H1 (cell line): ENCODE measurements at regions not wholly inside any gene's neighbourhood (a gene's known extent, or its start where the extent isn't known, plus 50 kb on each side); places are given as distances from the start of the nearest gene placed in this dataset.
A peak's percentile ranks its signal among the peaks of the same experiment; 100 is the strongest.

Experiments used
- CTCF ChIA-PET: fragments of 300-600 bp; sonication (Branson Sonifier 250); formaldehyde crosslinking; loops from one replicate; lab custom pipeline; 2021; ENCODE audit not compliant: partially characterized antibody; lab: Charles Lee
- POLR2A ChIA-PET: fragments of 300-600 bp; sonication (Branson Sonifier 250); formaldehyde crosslinking; loops from one replicate; lab custom pipeline; 2021; ENCODE audit warnings: inconsistent platforms; ENCODE audit not compliant: partially characterized antibody; lab: Charles Lee
- DNase-seq, 2 experiments: peaks; one replicate each; pipeline versions ENCODE4 v3.0.0 to v3.0.0-alpha.2; 2010 to 2022; ENCODE audit warnings: low spot score in 2 of 2, low read depth in 1 of 2, mixed read lengths in 1 of 2
- FAIRE-seq: peaks from 2 replicates; lab custom pipeline; 2011; peaks lifted over from hg19 to GRCh38; lab: Jason Lieb, UNC
- H2AFZ ChIP-seq: 2 replicates; pipeline ENCODE4 v1.8.1; 2012; ENCODE audit warnings: low read length, inconsistent platforms
- H2AK5ac ChIP-seq: 2 replicates; pipeline ENCODE4 v1.6.1; 2013; ENCODE audit warnings: low read depth, low read length
- H2BK120ac ChIP-seq: replicated peaks from 2 replicates; pipeline ENCODE3; 2013; ENCODE audit warnings: low read depth, low read length, inconsistent platforms
- H2BK12ac ChIP-seq: 2 replicates; pipeline ENCODE4 v1.6.1; 2013; ENCODE audit warnings: low read depth, low read length
- H2BK15ac ChIP-seq: 2 replicates; pipeline ENCODE4 v1.6.1; 2013; ENCODE audit warnings: low read length
- H2BK20ac ChIP-seq: 2 replicates; pipeline ENCODE4 v1.6.1; 2013; ENCODE audit warnings: low read length
- H2BK5ac ChIP-seq: 2 replicates; pipeline ENCODE4 v1.6.1; 2013; ENCODE audit warnings: low read depth, low read length
- H3K14ac ChIP-seq: 2 replicates; pipeline ENCODE4 v1.6.1; 2013; ENCODE audit warnings: inconsistent platforms; ENCODE audit not compliant: insufficient read length
- H3K18ac ChIP-seq: 2 replicates; pipeline ENCODE4 v1.6.1; 2013; ENCODE audit warnings: low read length; ENCODE audit errors: extremely low read depth
- H3K23ac ChIP-seq: 2 replicates; pipeline ENCODE4 v1.6.1; 2013; ENCODE audit warnings: inconsistent platforms; ENCODE audit not compliant: insufficient read length
- H3K23me2 ChIP-seq: 2 replicates; pipeline ENCODE4 v1.6.1; 2013; ENCODE audit warnings: low read depth, low read length
- H3K27ac ChIP-seq: 2 replicates; pipeline ENCODE4 v1.6.1; 2011; ENCODE audit warnings: low read depth, low read length, inconsistent platforms
- H3K27me3 ChIP-seq, 4 experiments: replicated peaks in 1 of 4; 1 replicate in 1 of 4; 2 replicates in 3 of 4; pipeline versions ENCODE4 v1.6.1 to v1.8.1; 2011 to 2013; ENCODE audit warnings: low read length in 3 of 4, mild to moderate bottlenecking in 3 of 4, inconsistent platforms in 2 of 4, mixed read lengths in 2 of 4, moderate library complexity in 1 of 4; ENCODE audit not compliant: control insufficient read depth in 3 of 4, insufficient read depth in 3 of 4; ENCODE audit errors: extremely low read depth in 1 of 4
- H3K36me3 ChIP-seq, 4 experiments: 2 replicates each; pipeline versions ENCODE4 v1.6.1 to v1.8.1; 2011 to 2013; ENCODE audit warnings: mild to moderate bottlenecking in 4 of 4, low read length in 3 of 4, moderate library complexity in 2 of 4, control low read depth in 1 of 4, inconsistent platforms in 1 of 4; ENCODE audit not compliant: insufficient read depth in 4 of 4, control insufficient read depth in 2 of 4
- H3K4ac ChIP-seq: replicated peaks from 2 replicates; pipeline ENCODE3; 2013; ENCODE audit warnings: low read length, low read depth, mixed read lengths, inconsistent platforms; ENCODE audit not compliant: insufficient read length
- H3K4me1 ChIP-seq, 4 experiments: replicated peaks in 1 of 4; 1 replicate in 1 of 4; 2 replicates in 3 of 4; pipeline versions ENCODE4 v1.6.1 to v1.8.1; 2011 to 2013; ENCODE audit warnings: low read length in 3 of 4, inconsistent platforms in 2 of 4, mixed read lengths in 1 of 4; ENCODE audit not compliant: insufficient read depth in 4 of 4, control insufficient read depth in 3 of 4
- H3K4me2 ChIP-seq, 2 experiments: 2 replicates each; pipeline versions ENCODE4 v1.6.1 to v1.8.1; 2011 to 2013; ENCODE audit warnings: low read depth in 2 of 2, low read length in 2 of 2, control low read depth in 1 of 2, inconsistent platforms in 1 of 2, mild to moderate bottlenecking in 1 of 2; ENCODE audit not compliant: insufficient read depth in 1 of 2
- H3K4me3 ChIP-seq, 4 experiments: fragments of 200-600, 300-600 bp in 1 of 4; sonication (generic), shearing (Covaris generic), sonication (Bioruptor Twin) in 1 of 4; 2 replicates each; pipeline versions ENCODE4 v1.5.1 to v1.8.1; 2011 to 2016; ENCODE audit warnings: low read length in 4 of 4, low read depth in 3 of 4, control low read depth in 2 of 4, inconsistent platforms in 2 of 4, mild to moderate bottlenecking in 2 of 4, mixed read lengths in 1 of 4, moderate library complexity in 1 of 4; ENCODE audit not compliant: insufficient read depth in 2 of 4; ENCODE audit errors: extremely low read depth in 1 of 4
- H3K56ac ChIP-seq: replicated peaks from 2 replicates; pipeline ENCODE3; 2013; ENCODE audit warnings: low read depth, mild to moderate bottlenecking, mixed read lengths, low read length, inconsistent platforms; ENCODE audit not compliant: insufficient read length
- H3K79me1 ChIP-seq: 2 replicates; pipeline ENCODE4 v1.6.1; 2013; ENCODE audit warnings: low read depth, low read length, control low read depth
- H3K79me2 ChIP-seq, 2 experiments: 2 replicates each; pipeline versions ENCODE4 v1.6.1 to v1.8.1; 2012 to 2013; ENCODE audit warnings: low read length in 2 of 2, mild to moderate bottlenecking in 2 of 2, inconsistent platforms in 1 of 2; ENCODE audit not compliant: insufficient read depth in 2 of 2, control insufficient read depth in 1 of 2
- H3K9ac ChIP-seq, 4 experiments: replicated peaks in 1 of 4; 1 replicate in 1 of 4; 2 replicates in 3 of 4; pipeline versions ENCODE4 v1.6.1 to v1.8.1; 2011 to 2013; ENCODE audit warnings: low read depth in 3 of 4, low read length in 3 of 4, control low read depth in 2 of 4, mild to moderate bottlenecking in 2 of 4, moderate library complexity in 2 of 4, inconsistent platforms in 1 of 4; ENCODE audit errors: extremely low read depth in 1 of 4
- H3K9me3 ChIP-seq, 2 experiments: 2 replicates each; pipeline versions ENCODE4 v1.6.1 to v1.8.1; 2012 to 2013; ENCODE audit warnings: mild to moderate bottlenecking in 2 of 2, moderate library complexity in 2 of 2, control low read depth in 1 of 2, inconsistent platforms in 1 of 2, low read depth in 1 of 2, low read length in 1 of 2, mixed read lengths in 1 of 2; ENCODE audit not compliant: insufficient read depth in 2 of 2
- H4K20me1 ChIP-seq, 2 experiments: replicated peaks in 1 of 2; 2 replicates each; pipeline versions ENCODE3 to v1.8.1; 2011 to 2013; ENCODE audit warnings: inconsistent platforms in 2 of 2, low read length in 2 of 2, mild to moderate bottlenecking in 1 of 2; ENCODE audit not compliant: insufficient read depth in 2 of 2, control insufficient read depth in 1 of 2
- H4K5ac ChIP-seq: 2 replicates; pipeline ENCODE4 v1.6.1; 2013; ENCODE audit warnings: low read length, low read depth, mixed read lengths, inconsistent platforms; ENCODE audit not compliant: insufficient read length
- H4K8ac ChIP-seq: 2 replicates; pipeline ENCODE4 v1.8.0; 2013; ENCODE audit warnings: mild to moderate bottlenecking, moderate library complexity, low read length, inconsistent platforms; ENCODE audit not compliant: insufficient read depth; ENCODE audit errors: extremely low read depth
- H4K91ac ChIP-seq: replicated peaks from 2 replicates; pipeline ENCODE3; 2013; ENCODE audit warnings: low read length, mixed read lengths, inconsistent platforms; ENCODE audit not compliant: insufficient read length
- ASH2L ChIP-seq: fragments of 200-600, 300-600 bp; sonication (generic); IDR thresholded peaks from one replicate; pipeline ENCODE4 v1.7.1; 2017; ENCODE audit warnings: low read length
- BACH1 ChIP-seq: IDR thresholded peaks from 2 replicates; pipeline ENCODE4 v1.6.1; 2012; ENCODE audit warnings: low read length, improper control_type of control experiment
- FOSL1 ChIP-seq: IDR thresholded peaks from 2 replicates; pipeline ENCODE4 v1.6.1; 2011; ENCODE audit warnings: mild to moderate bottlenecking, low read depth, low read length, moderate library complexity; ENCODE audit not compliant: insufficient read depth
- HDAC6 ChIP-seq: IDR thresholded peaks from one replicate; pipeline ENCODE4 v1.7.1; 2012; ENCODE audit warnings: low read depth, mild to moderate bottlenecking, inconsistent platforms, low read length, moderate library complexity
- KDM1A ChIP-seq: fragments of 200-600, 300-600 bp; sonication (generic); IDR thresholded peaks from 2 replicates; pipeline ENCODE4 v1.7.1; 2016; ENCODE audit warnings: mild to moderate bottlenecking, low read length, borderline replicate concordance
- KDM5A ChIP-seq: fragments of 200-600 bp; IDR thresholded peaks from 2 replicates; pipeline ENCODE4 v1.7.1; 2012; ENCODE audit warnings: mild to moderate bottlenecking, low read length, inconsistent platforms, mixed read lengths
- YY1 ChIP-seq: IDR thresholded peaks from 2 replicates; pipeline ENCODE4 v1.6.1; 2011; ENCODE audit warnings: low read depth, mild to moderate bottlenecking, low read length
- WGBS, 2 experiments: shearing (Covaris generic) in 1 of 2; methylation state at CpG; one replicate each; pipeline versions ENCODE4 v1.1.6 to v1.1.7; 2013 to 2015; ENCODE audit warnings: low lambda C conversion rate in 2 of 2, mixed read lengths in 2 of 2, inconsistent platforms in 1 of 2, low coverage in 1 of 2, missing lambda C conversion rate in 1 of 2; ENCODE audit not compliant: insufficient replicate concordance in 2 of 2, insufficient coverage in 1 of 2, insufficient read length in 1 of 2; ENCODE audit errors: extremely low coverage in 1 of 2, missing lambda C conversion rate in 1 of 2; 5-methylcytosine and 5-hydroxymethylcytosine counted together
- TF ChIP-seq, protein P1 (sequence below), 3 experiments: IDR thresholded peaks; 1 replicate in 2 of 3; 2 replicates in 1 of 3; pipeline versions ENCODE4 v1.5.1 to v1.6.1; 2011; ENCODE audit warnings: low read length in 3 of 3, mild to moderate bottlenecking in 3 of 3, inconsistent platforms in 2 of 3, low read depth in 1 of 3, moderate library complexity in 1 of 3; ENCODE audit not compliant: insufficient read depth in 1 of 3; ENCODE audit errors: control extremely low read depth in 1 of 3
- TF ChIP-seq, protein P2 (sequence below): IDR thresholded peaks from 2 replicates; pipeline ENCODE4 v1.6.1; 2012; ENCODE audit warnings: low read length, inconsistent platforms

DNA sequence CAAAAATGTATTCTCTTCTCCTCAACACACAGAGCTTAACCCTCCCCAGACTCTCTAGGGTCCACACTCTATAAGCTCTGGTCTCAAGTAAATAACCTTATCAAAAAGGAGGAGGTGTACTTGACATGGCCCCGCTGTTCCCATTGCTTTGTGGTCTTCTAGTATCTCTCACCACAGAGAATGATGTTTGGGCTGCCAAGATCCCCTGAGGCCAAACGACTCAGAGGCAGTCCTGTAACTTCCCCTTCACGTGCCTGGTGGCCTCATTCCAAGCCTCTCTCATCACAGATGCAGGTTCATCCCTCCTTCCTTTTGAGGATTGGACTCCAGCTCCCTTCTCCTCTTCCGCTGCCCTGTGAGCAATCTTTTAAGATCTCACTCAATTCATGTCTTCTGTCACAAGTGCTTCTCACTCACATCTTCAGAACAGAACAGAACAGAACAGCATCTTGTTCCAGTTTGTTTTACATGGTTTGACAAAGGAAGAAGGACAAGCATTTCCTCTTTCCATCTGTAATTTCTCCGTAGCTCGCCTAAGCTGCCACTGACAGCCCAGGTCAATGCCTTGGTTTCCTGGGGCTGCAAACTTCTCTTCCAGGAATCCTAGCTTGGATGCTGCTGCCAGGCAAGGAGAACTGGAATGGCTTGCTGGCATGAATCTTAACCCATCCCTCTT lies 541.5 kb downstream of the CD83 start:
- Histone ChIP-seq H2AFZ (no peak overlapping the region), H3K14ac (no peak overlapping the region), H4K8ac (no peak overlapping the region), H3K23me2 (no peaks in the 10 kb centered on the region), H3K4ac (no peak overlapping the region), H3K18ac (no peak overlapping the region), H4K5ac (no peak overlapping the region), H2AK5ac (no peak overlapping the region), H4K91ac (no peak overlapping the region), H3K4me3 (no peak overlapping the region), H2BK120ac (no peak overlapping the region), H3K9ac (no peak overlapping the region), H3K27me3 (no peaks in the 10 kb centered on the region; a peak in 1 of 7 replicates), H3K23ac (no peak overlapping the region), H3K4me1 (peaks cover 0 to under 1% (median under 1%) of the 10 kb centered on the region in 4 experiments; a peak in 3 of 7 replicates), H3K36me3 (no peaks in the 10 kb centered on the region), H2BK15ac (no peak overlapping the region), H2BK12ac (0 out of 2 replicates have a peak overlapping the region, but pooled peaks have one; percentile 6), H3K27ac (no peak overlapping the region), H3K79me1 (no peaks in the 10 kb centered on the region), H2BK5ac (no peak overlapping the region), H3K4me2 (no peak overlapping the region), H3K9me3 (no peaks in the 10 kb centered on the region), H2BK20ac (no peak overlapping the region), H4K20me1 (no peaks in the 10 kb centered on the region), H3K56ac (no peak overlapping the region), H3K79me2 (no peaks in the 10 kb centered on the region)
- ChIA-PET CTCF (interaction anchor here (0.6 kb wide), 1 partner anchor 400 kb away, joined by 3 read pairs; no protein-coding TSS in a partner anchor), POLR2A (no interaction called here)
- DNase-seq (no peak), FAIRE-seq (no peak)
- WGBS, 2 experiments: 99% methylated on average over 6 of the region's 6 CpGs; no CpG with 5 or more reads in 1 of the 2 experiments
- no peak for TF ChIP-seq BACH1
- no peak for TF ChIP-seq KDM5A
- TF ChIP-seq HDAC6: no peak
- TF ChIP-seq, protein P1, sequence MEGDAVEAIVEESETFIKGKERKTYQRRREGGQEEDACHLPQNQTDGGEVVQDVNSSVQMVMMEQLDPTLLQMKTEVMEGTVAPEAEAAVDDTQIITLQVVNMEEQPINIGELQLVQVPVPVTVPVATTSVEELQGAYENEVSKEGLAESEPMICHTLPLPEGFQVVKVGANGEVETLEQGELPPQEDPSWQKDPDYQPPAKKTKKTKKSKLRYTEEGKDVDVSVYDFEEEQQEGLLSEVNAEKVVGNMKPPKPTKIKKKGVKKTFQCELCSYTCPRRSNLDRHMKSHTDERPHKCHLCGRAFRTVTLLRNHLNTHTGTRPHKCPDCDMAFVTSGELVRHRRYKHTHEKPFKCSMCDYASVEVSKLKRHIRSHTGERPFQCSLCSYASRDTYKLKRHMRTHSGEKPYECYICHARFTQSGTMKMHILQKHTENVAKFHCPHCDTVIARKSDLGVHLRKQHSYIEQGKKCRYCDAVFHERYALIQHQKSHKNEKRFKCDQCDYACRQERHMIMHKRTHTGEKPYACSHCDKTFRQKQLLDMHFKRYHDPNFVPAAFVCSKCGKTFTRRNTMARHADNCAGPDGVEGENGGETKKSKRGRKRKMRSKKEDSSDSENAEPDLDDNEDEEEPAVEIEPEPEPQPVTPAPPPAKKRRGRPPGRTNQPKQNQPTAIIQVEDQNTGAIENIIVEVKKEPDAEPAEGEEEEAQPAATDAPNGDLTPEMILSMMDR (IDR thresholded peaks at IDR 0.05; ENCODE audit: control extremely low read depth in 1 of 3, insufficient read depth in 1 of 3, low read depth in 1 of 3, low read length in 3 of 3): no peak
- TF ChIP-seq KDM1A: no peak
- no peak for TF ChIP-seq ASH2L
- TF ChIP-seq, protein P2, sequence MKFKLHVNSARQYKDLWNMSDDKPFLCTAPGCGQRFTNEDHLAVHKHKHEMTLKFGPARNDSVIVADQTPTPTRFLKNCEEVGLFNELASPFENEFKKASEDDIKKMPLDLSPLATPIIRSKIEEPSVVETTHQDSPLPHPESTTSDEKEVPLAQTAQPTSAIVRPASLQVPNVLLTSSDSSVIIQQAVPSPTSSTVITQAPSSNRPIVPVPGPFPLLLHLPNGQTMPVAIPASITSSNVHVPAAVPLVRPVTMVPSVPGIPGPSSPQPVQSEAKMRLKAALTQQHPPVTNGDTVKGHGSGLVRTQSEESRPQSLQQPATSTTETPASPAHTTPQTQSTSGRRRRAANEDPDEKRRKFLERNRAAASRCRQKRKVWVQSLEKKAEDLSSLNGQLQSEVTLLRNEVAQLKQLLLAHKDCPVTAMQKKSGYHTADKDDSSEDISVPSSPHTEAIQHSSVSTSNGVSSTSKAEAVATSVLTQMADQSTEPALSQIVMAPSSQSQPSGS: no peak
- TF ChIP-seq YY1: no peak
- TF ChIP-seq FOSL1: no peak
